ENCODE measurements at regions not wholly inside any gene's neighbourhood (a gene's known extent, or its start where the extent isn't known, plus 50 kb on each side); places are given as distances from the start of the nearest gene placed in this dataset.

DNA sequence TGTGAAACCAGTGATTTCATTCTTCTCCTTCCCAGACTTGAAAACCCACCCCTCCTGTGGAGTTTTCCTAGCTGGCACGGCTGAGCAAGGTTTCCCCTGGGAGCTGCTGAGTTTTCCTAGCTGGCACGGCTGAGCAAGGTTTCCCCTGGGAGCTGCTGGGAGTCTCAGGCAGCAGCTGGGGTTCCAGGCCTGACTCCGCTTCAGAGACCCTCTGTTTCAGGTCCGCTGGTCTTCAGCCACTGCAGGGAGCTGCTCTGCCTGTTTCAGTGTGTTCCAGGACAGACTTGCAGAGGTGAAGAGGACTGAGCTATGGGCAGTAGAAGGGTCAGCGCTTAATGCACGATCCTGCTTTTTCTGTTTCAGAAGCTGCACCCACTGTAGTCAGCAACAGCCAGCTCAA lies 104.9 kb downstream of the XRCC2 start:
- intact Hi-C loops (cut with micrococcal nuclease) = no loop called here
- Histone ChIP-seq H3K9me3 (replicated peaks) (no peaks in the 10 kb centered on the region), H3K4me1 (no peaks in the 10 kb centered on the region), H3K27me3 (ENCODE audit: low read depth) (peaks cover 11% of the 10 kb centered on the region), H3K36me3 (no peaks in the 10 kb centered on the region), H3K27ac (replicated peaks) (no peak overlapping the region), H3K4me3 (no peak overlapping the region)
- TF ChIP-seq, protein P1, sequence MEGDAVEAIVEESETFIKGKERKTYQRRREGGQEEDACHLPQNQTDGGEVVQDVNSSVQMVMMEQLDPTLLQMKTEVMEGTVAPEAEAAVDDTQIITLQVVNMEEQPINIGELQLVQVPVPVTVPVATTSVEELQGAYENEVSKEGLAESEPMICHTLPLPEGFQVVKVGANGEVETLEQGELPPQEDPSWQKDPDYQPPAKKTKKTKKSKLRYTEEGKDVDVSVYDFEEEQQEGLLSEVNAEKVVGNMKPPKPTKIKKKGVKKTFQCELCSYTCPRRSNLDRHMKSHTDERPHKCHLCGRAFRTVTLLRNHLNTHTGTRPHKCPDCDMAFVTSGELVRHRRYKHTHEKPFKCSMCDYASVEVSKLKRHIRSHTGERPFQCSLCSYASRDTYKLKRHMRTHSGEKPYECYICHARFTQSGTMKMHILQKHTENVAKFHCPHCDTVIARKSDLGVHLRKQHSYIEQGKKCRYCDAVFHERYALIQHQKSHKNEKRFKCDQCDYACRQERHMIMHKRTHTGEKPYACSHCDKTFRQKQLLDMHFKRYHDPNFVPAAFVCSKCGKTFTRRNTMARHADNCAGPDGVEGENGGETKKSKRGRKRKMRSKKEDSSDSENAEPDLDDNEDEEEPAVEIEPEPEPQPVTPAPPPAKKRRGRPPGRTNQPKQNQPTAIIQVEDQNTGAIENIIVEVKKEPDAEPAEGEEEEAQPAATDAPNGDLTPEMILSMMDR (IDR thresholded peaks at IDR 0.05; ENCODE audit: borderline replicate concordance) = no peak
- DNase-seq = no peak

DNA sequence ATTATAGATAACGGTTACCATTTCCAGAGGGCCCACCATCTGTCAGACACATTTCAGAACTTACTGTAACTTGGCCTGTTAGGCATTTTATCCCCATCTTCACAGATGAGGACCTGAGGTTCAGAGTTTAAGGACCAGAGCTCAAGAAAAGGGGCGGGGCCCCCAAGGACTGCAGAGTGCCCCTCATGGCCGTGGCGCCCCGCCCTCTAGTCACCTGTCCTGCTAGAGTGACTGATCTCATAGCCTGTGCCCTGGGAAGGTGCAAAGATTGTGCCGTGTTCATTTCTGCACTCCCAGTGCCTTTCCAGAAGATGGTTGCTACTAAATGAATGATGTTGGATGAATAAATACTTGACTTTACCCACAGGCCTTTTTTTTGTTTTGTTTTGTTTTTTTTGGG lies 107.0 kb downstream of the XRCC2 start:
- intact Hi-C loops (cut with micrococcal nuclease) = no loop called here
- H3K27me3 ChIP-seq (ENCODE audit: low read depth) = peaks cover 13% of the 10 kb centered on the region
- H3K9me3 ChIP-seq (replicated peaks) = no peaks in the 10 kb centered on the region
- no peaks in the 10 kb centered on the region for H3K36me3 ChIP-seq
- DNase-seq = no peak
- TF ChIP-seq, protein P1 (IDR thresholded peaks at IDR 0.05; ENCODE audit: borderline replicate concordance) = no peak
- H3K4me1 ChIP-seq = no peaks in the 10 kb centered on the region
- no peak overlapping the region for H3K27ac ChIP-seq (replicated peaks)
- H3K4me3 ChIP-seq = no peak overlapping the region

DNA sequence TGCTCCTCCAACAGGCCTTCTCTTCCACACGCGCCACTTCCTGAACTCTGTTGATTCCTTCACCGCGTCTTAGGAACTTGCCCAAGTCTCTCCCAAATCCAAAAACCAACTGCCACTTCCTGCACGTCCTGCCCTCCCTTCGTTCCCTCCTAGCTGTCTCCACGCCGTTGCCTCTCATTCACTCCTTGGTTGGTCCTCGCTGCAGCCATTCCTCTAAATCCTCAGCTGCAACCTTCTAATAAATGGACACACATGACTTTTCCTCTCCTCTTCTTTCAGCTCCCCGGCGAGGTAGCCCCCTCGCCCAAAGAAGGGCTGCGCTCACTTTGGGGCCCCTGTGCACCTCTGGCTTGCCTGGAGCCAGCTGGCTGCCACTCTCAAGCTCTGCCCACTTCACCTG lies 110.2 kb downstream of the XRCC2 start:
- Histone ChIP-seq H3K4me3 (no peak overlapping the region), H3K27me3 (ENCODE audit: low read depth) (peaks cover 17% of the 10 kb centered on the region)

DNA sequence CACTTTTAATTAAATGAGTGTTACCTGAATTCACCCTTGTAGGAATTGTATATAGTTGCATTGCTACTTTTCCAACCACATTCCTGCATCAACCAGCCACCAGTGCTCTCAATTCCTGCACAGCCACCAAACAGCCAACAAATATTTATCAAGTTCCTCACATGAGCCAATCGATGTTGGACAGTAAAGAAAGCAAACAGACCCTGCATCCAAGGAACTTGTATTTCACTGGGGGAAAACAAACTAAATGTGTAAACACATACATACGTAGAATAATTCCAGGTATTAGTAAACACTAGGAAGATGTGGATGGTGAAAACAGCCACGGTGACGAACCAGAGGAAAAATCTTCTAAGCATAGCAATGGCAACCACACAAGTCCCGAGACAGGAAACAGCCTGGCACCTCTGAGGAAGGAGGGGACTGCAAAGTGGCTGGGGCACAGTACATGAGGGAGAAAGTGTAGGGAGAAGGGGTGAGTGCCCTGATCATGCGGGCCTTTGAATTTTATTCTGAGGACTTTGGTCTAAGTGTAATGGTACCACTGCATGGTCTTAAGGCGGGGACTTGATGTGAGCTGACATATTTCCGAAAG lies 111.2 kb downstream of the XRCC2 start:
- H3K4me1 ChIP-seq = no peaks in the 10 kb centered on the region
- TF ChIP-seq, protein P1 (IDR thresholded peaks at IDR 0.05; ENCODE audit: borderline replicate concordance) = no peak
- H3K27me3 ChIP-seq (ENCODE audit: low read depth) = peaks cover 17% of the 10 kb centered on the region
- H3K9me3 ChIP-seq (replicated peaks) = no peaks in the 10 kb centered on the region
- no peak overlapping the region for H3K4me3 ChIP-seq
- no peaks in the 10 kb centered on the region for H3K36me3 ChIP-seq
- intact Hi-C loops (cut with micrococcal nuclease) = no loop called here
- no peak for DNase-seq
- H3K27ac ChIP-seq (replicated peaks) = no peak overlapping the region

More for the DNA sequence above, 110.2 kb downstream of the XRCC2 start:
- intact Hi-C loops (cut with micrococcal nuclease) = no loop called here
- no peaks in the 10 kb centered on the region for H3K9me3 ChIP-seq (replicated peaks)
- H3K36me3 ChIP-seq = no peaks in the 10 kb centered on the region
- no peaks in the 10 kb centered on the region for H3K4me1 ChIP-seq
- no peak for DNase-seq
- TF ChIP-seq, protein P1 (IDR thresholded peaks at IDR 0.05; ENCODE audit: borderline replicate concordance) = no peak
- no peak overlapping the region for H3K27ac ChIP-seq (replicated peaks)

DNA sequence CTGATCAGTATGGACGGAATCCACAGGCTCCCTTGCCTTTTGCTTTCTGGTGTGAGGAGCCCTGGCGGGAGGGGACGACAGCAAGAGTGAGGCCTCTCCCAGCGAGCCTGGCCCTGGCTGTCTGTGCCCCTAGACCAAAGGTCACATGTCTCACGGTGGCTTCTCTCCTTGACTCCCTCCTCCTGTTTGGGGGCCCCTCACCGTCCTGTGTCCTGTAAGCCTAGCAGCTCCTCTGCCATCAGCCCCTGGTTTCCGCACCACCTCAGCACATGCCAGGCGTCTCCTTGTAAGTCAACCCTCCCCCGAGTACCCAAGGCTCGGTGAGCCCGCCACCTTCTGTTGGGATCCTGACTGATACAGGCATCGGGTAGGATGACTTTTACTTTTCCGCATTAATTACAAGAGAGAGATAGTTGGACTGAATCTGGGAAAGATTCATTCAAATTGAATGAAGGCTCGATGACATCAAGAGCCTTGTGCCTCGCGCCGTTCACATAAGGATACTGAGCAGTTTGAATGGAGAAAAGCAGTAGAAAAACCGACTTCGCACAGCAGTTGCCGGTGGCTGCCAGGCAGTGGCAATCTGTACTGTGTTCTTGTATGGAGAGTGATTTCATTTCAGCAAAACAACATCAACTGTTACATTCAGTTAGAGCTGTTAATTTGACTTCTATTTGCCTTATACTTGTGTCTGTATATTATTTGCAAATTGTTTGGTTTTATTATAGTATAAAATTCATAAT lies 119.8 kb downstream of the XRCC2 start:
- Histone ChIP-seq H3K27me3 (ENCODE audit: low read depth) (peaks cover 5% of the 10 kb centered on the region), H3K9me3 (replicated peaks) (no peaks in the 10 kb centered on the region), H3K4me3 (no peak overlapping the region), H3K27ac (replicated peaks) (no peak overlapping the region), H3K36me3 (no peaks in the 10 kb centered on the region), H3K4me1 (no peaks in the 10 kb centered on the region)
- TF ChIP-seq, protein P1 (IDR thresholded peaks at IDR 0.05; ENCODE audit: borderline replicate concordance) = no peak
- DNase-seq = no peak
- intact Hi-C loops (cut with micrococcal nuclease) = no loop called here

Data from left ventricle myocardium inferior (tissue), 1 donor.